H1 (cell line): ENCODE measurements at regions not wholly inside any gene's neighbourhood (a gene's known extent, or its start where the extent isn't known, plus 50 kb on each side); places are given as distances from the start of the nearest gene placed in this dataset.

ENCODE experiments used
- CTCF ChIA-PET: fragments of 300-600 bp; sonication (Branson Sonifier 250); formaldehyde crosslinking; loops from one replicate; lab custom pipeline; 2021; ENCODE audit not compliant: partially characterized antibody; lab: Charles Lee
- POLR2A ChIA-PET: fragments of 300-600 bp; sonication (Branson Sonifier 250); formaldehyde crosslinking; loops from one replicate; lab custom pipeline; 2021; ENCODE audit warnings: inconsistent platforms; ENCODE audit not compliant: partially characterized antibody; lab: Charles Lee
- DNase-seq, 2 experiments: peaks; one replicate each; pipeline versions ENCODE4 v3.0.0 to v3.0.0-alpha.2; 2010 to 2022; ENCODE audit warnings: low spot score in 2 of 2, low read depth in 1 of 2, mixed read lengths in 1 of 2
- FAIRE-seq: peaks from 2 replicates; lab custom pipeline; 2011; peaks lifted over from hg19 to GRCh38; lab: Jason Lieb, UNC
- H2AFZ ChIP-seq: 2 replicates; pipeline ENCODE4 v1.8.1; 2012; ENCODE audit warnings: low read length, inconsistent platforms
- H2AK5ac ChIP-seq: 2 replicates; pipeline ENCODE4 v1.6.1; 2013; ENCODE audit warnings: low read depth, low read length
- H2BK120ac ChIP-seq: replicated peaks from 2 replicates; pipeline ENCODE3; 2013; ENCODE audit warnings: low read depth, low read length, inconsistent platforms
- H2BK12ac ChIP-seq: 2 replicates; pipeline ENCODE4 v1.6.1; 2013; ENCODE audit warnings: low read depth, low read length
- H2BK15ac ChIP-seq: 2 replicates; pipeline ENCODE4 v1.6.1; 2013; ENCODE audit warnings: low read length
- H2BK20ac ChIP-seq: 2 replicates; pipeline ENCODE4 v1.6.1; 2013; ENCODE audit warnings: low read length
- H2BK5ac ChIP-seq: 2 replicates; pipeline ENCODE4 v1.6.1; 2013; ENCODE audit warnings: low read depth, low read length
- H3K14ac ChIP-seq: 2 replicates; pipeline ENCODE4 v1.6.1; 2013; ENCODE audit warnings: inconsistent platforms; ENCODE audit not compliant: insufficient read length
- H3K18ac ChIP-seq: 2 replicates; pipeline ENCODE4 v1.6.1; 2013; ENCODE audit warnings: low read length; ENCODE audit errors: extremely low read depth
- H3K23ac ChIP-seq: 2 replicates; pipeline ENCODE4 v1.6.1; 2013; ENCODE audit warnings: inconsistent platforms; ENCODE audit not compliant: insufficient read length
- H3K23me2 ChIP-seq: 2 replicates; pipeline ENCODE4 v1.6.1; 2013; ENCODE audit warnings: low read depth, low read length
- H3K27ac ChIP-seq: 2 replicates; pipeline ENCODE4 v1.6.1; 2011; ENCODE audit warnings: low read depth, low read length, inconsistent platforms
- H3K27me3 ChIP-seq, 4 experiments: replicated peaks in 1 of 4; 1 replicate in 1 of 4; 2 replicates in 3 of 4; pipeline versions ENCODE4 v1.6.1 to v1.8.1; 2011 to 2013; ENCODE audit warnings: low read length in 3 of 4, mild to moderate bottlenecking in 3 of 4, inconsistent platforms in 2 of 4, mixed read lengths in 2 of 4, moderate library complexity in 1 of 4; ENCODE audit not compliant: control insufficient read depth in 3 of 4, insufficient read depth in 3 of 4; ENCODE audit errors: extremely low read depth in 1 of 4
- H3K36me3 ChIP-seq, 4 experiments: 2 replicates each; pipeline versions ENCODE4 v1.6.1 to v1.8.1; 2011 to 2013; ENCODE audit warnings: mild to moderate bottlenecking in 4 of 4, low read length in 3 of 4, moderate library complexity in 2 of 4, control low read depth in 1 of 4, inconsistent platforms in 1 of 4; ENCODE audit not compliant: insufficient read depth in 4 of 4, control insufficient read depth in 2 of 4
- H3K4ac ChIP-seq: replicated peaks from 2 replicates; pipeline ENCODE3; 2013; ENCODE audit warnings: low read length, low read depth, mixed read lengths, inconsistent platforms; ENCODE audit not compliant: insufficient read length
- H3K4me1 ChIP-seq, 4 experiments: replicated peaks in 1 of 4; 1 replicate in 1 of 4; 2 replicates in 3 of 4; pipeline versions ENCODE4 v1.6.1 to v1.8.1; 2011 to 2013; ENCODE audit warnings: low read length in 3 of 4, inconsistent platforms in 2 of 4, mixed read lengths in 1 of 4; ENCODE audit not compliant: insufficient read depth in 4 of 4, control insufficient read depth in 3 of 4
- H3K4me2 ChIP-seq, 2 experiments: 2 replicates each; pipeline versions ENCODE4 v1.6.1 to v1.8.1; 2011 to 2013; ENCODE audit warnings: low read depth in 2 of 2, low read length in 2 of 2, control low read depth in 1 of 2, inconsistent platforms in 1 of 2, mild to moderate bottlenecking in 1 of 2; ENCODE audit not compliant: insufficient read depth in 1 of 2
- H3K4me3 ChIP-seq, 4 experiments: fragments of 200-600, 300-600 bp in 1 of 4; sonication (generic), shearing (Covaris generic), sonication (Bioruptor Twin) in 1 of 4; 2 replicates each; pipeline versions ENCODE4 v1.5.1 to v1.8.1; 2011 to 2016; ENCODE audit warnings: low read length in 4 of 4, low read depth in 3 of 4, control low read depth in 2 of 4, inconsistent platforms in 2 of 4, mild to moderate bottlenecking in 2 of 4, mixed read lengths in 1 of 4, moderate library complexity in 1 of 4; ENCODE audit not compliant: insufficient read depth in 2 of 4; ENCODE audit errors: extremely low read depth in 1 of 4
- H3K56ac ChIP-seq: replicated peaks from 2 replicates; pipeline ENCODE3; 2013; ENCODE audit warnings: low read depth, mild to moderate bottlenecking, mixed read lengths, low read length, inconsistent platforms; ENCODE audit not compliant: insufficient read length
- H3K79me1 ChIP-seq: 2 replicates; pipeline ENCODE4 v1.6.1; 2013; ENCODE audit warnings: low read depth, low read length, control low read depth
- H3K79me2 ChIP-seq, 2 experiments: 2 replicates each; pipeline versions ENCODE4 v1.6.1 to v1.8.1; 2012 to 2013; ENCODE audit warnings: low read length in 2 of 2, mild to moderate bottlenecking in 2 of 2, inconsistent platforms in 1 of 2; ENCODE audit not compliant: insufficient read depth in 2 of 2, control insufficient read depth in 1 of 2
- H3K9ac ChIP-seq, 4 experiments: replicated peaks in 1 of 4; 1 replicate in 1 of 4; 2 replicates in 3 of 4; pipeline versions ENCODE4 v1.6.1 to v1.8.1; 2011 to 2013; ENCODE audit warnings: low read depth in 3 of 4, low read length in 3 of 4, control low read depth in 2 of 4, mild to moderate bottlenecking in 2 of 4, moderate library complexity in 2 of 4, inconsistent platforms in 1 of 4; ENCODE audit errors: extremely low read depth in 1 of 4
- H3K9me3 ChIP-seq, 2 experiments: 2 replicates each; pipeline versions ENCODE4 v1.6.1 to v1.8.1; 2012 to 2013; ENCODE audit warnings: mild to moderate bottlenecking in 2 of 2, moderate library complexity in 2 of 2, control low read depth in 1 of 2, inconsistent platforms in 1 of 2, low read depth in 1 of 2, low read length in 1 of 2, mixed read lengths in 1 of 2; ENCODE audit not compliant: insufficient read depth in 2 of 2
- H4K20me1 ChIP-seq, 2 experiments: replicated peaks in 1 of 2; 2 replicates each; pipeline versions ENCODE3 to v1.8.1; 2011 to 2013; ENCODE audit warnings: inconsistent platforms in 2 of 2, low read length in 2 of 2, mild to moderate bottlenecking in 1 of 2; ENCODE audit not compliant: insufficient read depth in 2 of 2, control insufficient read depth in 1 of 2
- H4K5ac ChIP-seq: 2 replicates; pipeline ENCODE4 v1.6.1; 2013; ENCODE audit warnings: low read length, low read depth, mixed read lengths, inconsistent platforms; ENCODE audit not compliant: insufficient read length
- H4K8ac ChIP-seq: 2 replicates; pipeline ENCODE4 v1.8.0; 2013; ENCODE audit warnings: mild to moderate bottlenecking, moderate library complexity, low read length, inconsistent platforms; ENCODE audit not compliant: insufficient read depth; ENCODE audit errors: extremely low read depth
- H4K91ac ChIP-seq: replicated peaks from 2 replicates; pipeline ENCODE3; 2013; ENCODE audit warnings: low read length, mixed read lengths, inconsistent platforms; ENCODE audit not compliant: insufficient read length
- RBBP5 ChIP-seq: IDR thresholded peaks from 2 replicates; pipeline ENCODE4 v1.7.1; 2012; ENCODE audit warnings: low read depth, mild to moderate bottlenecking, inconsistent platforms, low read length, moderate library complexity, borderline replicate concordance
- WGBS, 2 experiments: shearing (Covaris generic) in 1 of 2; methylation state at CpG; one replicate each; pipeline versions ENCODE4 v1.1.6 to v1.1.7; 2013 to 2015; ENCODE audit warnings: low lambda C conversion rate in 2 of 2, mixed read lengths in 2 of 2, inconsistent platforms in 1 of 2, low coverage in 1 of 2, missing lambda C conversion rate in 1 of 2; ENCODE audit not compliant: insufficient replicate concordance in 2 of 2, insufficient coverage in 1 of 2, insufficient read length in 1 of 2; ENCODE audit errors: extremely low coverage in 1 of 2, missing lambda C conversion rate in 1 of 2; 5-methylcytosine and 5-hydroxymethylcytosine counted together

DNA sequence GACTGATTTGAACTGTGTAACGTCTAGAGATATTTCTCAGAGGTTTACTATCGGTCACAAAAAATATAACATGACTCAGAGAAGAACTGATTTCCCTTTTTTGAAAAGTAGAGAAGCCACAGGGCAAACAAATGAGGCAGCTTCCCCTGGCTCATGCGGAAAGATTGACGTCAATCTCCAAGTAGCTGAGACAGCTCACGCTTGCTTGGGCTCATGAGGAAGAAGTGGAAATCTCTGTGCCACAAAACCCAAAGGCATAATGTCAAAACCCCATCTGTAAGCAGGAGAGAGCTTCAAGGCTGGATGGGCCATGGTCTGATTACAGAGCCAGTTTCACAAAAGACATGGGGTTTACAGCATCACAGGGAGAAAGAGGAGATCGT is 188.1 kb downstream of the ARL4C start:
- Histone ChIP-seq H4K8ac (no peak overlapping the region), H4K91ac (no peak overlapping the region), H3K9me3 (peaks cover 0 to 6% of the 10 kb centered on the region in 2 experiments; a peak in 1 of 4 replicates), H3K14ac (no peak overlapping the region), H3K9ac (no peak overlapping the region), H4K5ac (no peak overlapping the region), H3K27me3 (no peaks in the 10 kb centered on the region), H3K36me3 (no peaks in the 10 kb centered on the region), H3K79me2 (no peaks in the 10 kb centered on the region), H3K23ac (no peak overlapping the region), H3K4me1 (peaks cover 0 to 10% (median 7%) of the 10 kb centered on the region in 4 experiments; a peak in 3 of 7 replicates), H3K27ac (no peak overlapping the region), H2BK120ac (no peak overlapping the region), H4K20me1 (no peaks in the 10 kb centered on the region), H3K23me2 (no peaks in the 10 kb centered on the region), H3K18ac (no peak overlapping the region), H3K79me1 (no peaks in the 10 kb centered on the region), H3K4me3 (no peak overlapping the region), H2AK5ac (no peak overlapping the region), H2BK5ac (no peak overlapping the region), H3K4me2 (no peak overlapping the region), H2BK15ac (no peak overlapping the region), H2BK20ac (no peak overlapping the region), H3K56ac (no peak overlapping the region), H3K4ac (no peak overlapping the region), H2AFZ (no peak overlapping the region), H2BK12ac (no peak overlapping the region)
- ChIA-PET CTCF (interaction anchor here (1.4 kb wide), 1 partner anchor 25 kb away, joined by 3 read pairs; no protein-coding TSS in a partner anchor), POLR2A (no interaction called here)
- WGBS, 2 experiments, result 84% methylated on average over 6 of the region's 6 CpGs; no CpG with 5 or more reads in 1 of the 2 experiments
- no peak for TF ChIP-seq RBBP5
- DNase-seq (no peak), FAIRE-seq (no peak)
